Esophagus muscularis mucosa (tissue), 4 donors: ENCODE measurements at regions not wholly inside any gene's neighbourhood (a gene's known extent, or its start where the extent isn't known, plus 50 kb on each side); places are given as distances from the start of the nearest gene placed in this dataset.

Experiments used
- EP300 ChIP-seq: sonication (generic); formaldehyde crosslinking; IDR thresholded peaks from one replicate; pipeline ENCODE4 v1.6.1; 2017; ENCODE audit warnings: antibody characterized with exemption
- POLR2AphosphoS5 ChIP-seq, 2 donors: sonication (generic); formaldehyde crosslinking; IDR thresholded peaks; one replicate each; pipeline ENCODE4 v1.6.1; 2017; ENCODE audit warnings: antibody characterized with exemption in 2 of 2
- TF ChIP-seq, protein P1 (sequence below), 3 experiments: fragments of 200-600 bp in 2 of 3; fragments of 450-650 bp in 1 of 3; sonication (generic) in 2 of 3; IDR thresholded peaks; one replicate each; pipeline ENCODE4 v1.5.1; 2017 to 2019; ENCODE audit warnings: antibody characterized with exemption in 3 of 3, mild to moderate bottlenecking in 2 of 3, moderate library complexity in 1 of 3

DNA sequence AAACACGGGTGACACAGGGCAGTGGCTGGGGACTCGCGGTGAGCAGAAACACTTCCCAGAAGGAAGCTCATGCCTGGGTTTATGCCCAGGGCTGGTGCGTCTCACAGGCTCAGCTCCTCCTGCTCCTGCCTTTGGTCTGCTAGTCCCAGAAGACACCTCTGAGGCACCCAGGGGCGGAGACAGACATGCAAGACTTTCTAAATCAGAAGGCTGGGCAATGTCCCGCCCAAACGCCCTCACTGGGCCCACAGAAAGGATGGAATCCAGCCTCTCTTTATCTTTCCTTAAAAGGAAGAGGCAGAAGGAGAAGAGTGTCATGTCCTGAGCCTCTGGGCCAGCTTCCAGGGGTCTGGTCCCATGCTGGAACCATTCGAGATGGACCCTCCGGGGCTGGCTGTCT is 197.7 kb upstream of the RPL38 start:
- TF ChIP-seq POLR2AphosphoS5 (IDR thresholded peaks at IDR 0.05) (no peak), EP300 (no peak)
- TF ChIP-seq, protein P1, sequence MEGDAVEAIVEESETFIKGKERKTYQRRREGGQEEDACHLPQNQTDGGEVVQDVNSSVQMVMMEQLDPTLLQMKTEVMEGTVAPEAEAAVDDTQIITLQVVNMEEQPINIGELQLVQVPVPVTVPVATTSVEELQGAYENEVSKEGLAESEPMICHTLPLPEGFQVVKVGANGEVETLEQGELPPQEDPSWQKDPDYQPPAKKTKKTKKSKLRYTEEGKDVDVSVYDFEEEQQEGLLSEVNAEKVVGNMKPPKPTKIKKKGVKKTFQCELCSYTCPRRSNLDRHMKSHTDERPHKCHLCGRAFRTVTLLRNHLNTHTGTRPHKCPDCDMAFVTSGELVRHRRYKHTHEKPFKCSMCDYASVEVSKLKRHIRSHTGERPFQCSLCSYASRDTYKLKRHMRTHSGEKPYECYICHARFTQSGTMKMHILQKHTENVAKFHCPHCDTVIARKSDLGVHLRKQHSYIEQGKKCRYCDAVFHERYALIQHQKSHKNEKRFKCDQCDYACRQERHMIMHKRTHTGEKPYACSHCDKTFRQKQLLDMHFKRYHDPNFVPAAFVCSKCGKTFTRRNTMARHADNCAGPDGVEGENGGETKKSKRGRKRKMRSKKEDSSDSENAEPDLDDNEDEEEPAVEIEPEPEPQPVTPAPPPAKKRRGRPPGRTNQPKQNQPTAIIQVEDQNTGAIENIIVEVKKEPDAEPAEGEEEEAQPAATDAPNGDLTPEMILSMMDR (IDR thresholded peaks at IDR 0.05): no peak
